ENCODE measurements at regions not wholly inside any gene's neighbourhood (a gene's known extent, or its start where the extent isn't known, plus 50 kb on each side); places are given as distances from the start of the nearest gene placed in this dataset.
"Not testable (repeated sequence)": the region's sequence is repeated elsewhere in the genome, so short reads cannot be mapped to it uniquely, and the experiment has no call there.

DNA sequence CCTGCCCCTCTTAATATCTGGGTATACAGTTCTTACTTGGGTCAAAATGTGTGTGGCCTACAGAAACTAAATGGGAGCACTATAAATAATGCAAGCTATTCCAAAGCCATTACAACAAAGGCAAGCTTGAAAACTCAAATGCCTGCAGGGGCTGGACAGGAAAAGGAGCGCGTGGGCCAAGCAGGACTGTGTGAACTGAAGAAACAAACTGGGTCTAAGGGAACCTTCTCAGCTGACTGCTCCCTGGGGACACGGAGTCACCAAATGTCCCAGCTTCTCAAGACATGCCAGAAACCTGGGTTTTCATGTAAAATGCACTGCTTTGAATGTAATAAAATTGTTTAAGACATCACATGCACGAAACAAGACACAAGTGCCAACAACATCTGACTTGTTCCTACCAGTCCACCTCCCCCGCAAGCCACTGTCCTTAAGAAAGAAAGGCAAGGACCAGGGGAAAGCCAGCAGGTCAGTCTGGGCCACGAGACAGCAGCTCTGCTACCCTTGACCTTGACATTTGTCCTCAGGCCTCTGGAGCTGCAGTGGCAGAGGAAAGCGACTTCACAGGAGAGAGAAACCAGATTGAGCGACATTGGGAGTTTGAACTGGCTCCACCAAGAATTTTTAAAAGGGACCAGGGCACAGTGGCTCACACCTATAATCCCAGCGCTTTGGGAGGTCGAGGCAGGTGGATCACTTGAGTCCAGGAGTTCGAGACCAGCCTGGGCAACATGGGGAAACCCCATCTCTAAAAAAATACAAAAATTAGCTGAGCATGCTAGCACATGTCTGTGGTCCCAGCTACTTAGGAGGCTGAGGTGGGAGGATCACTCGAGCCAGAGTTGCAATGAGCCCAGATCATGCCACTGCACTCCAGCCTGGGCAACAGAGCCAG lies 89.7 kb upstream of the SH3BP4 start:
- no peak for DNase-seq

DNA sequence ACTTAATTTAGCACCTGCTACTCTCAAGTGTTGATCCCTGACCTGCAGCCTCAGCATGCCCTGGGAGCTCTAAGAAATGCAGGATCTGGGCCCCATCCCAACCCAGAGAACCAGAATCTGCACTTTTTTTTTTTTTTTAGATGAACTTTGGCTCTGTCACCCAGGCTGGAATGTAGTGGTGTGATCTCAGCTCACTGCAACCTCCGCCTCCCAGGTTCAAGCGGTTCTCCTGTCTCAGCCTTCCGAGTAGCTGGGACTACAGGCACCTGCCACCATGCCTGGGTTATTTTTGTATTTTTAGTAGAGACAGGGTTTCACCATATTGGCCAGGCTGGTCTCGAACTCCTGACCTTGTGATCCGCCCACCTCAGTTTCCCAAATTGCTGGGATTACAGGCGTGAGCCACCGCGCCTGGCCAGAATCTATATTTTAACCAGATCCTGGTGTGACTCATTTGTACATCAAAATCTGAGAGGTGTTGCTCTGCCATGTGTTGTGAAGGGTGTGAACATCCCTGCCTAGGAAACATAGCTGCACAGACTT lies 92.4 kb upstream of the SH3BP4 start:
- not testable (repeated sequence) for DNase-seq

DNA sequence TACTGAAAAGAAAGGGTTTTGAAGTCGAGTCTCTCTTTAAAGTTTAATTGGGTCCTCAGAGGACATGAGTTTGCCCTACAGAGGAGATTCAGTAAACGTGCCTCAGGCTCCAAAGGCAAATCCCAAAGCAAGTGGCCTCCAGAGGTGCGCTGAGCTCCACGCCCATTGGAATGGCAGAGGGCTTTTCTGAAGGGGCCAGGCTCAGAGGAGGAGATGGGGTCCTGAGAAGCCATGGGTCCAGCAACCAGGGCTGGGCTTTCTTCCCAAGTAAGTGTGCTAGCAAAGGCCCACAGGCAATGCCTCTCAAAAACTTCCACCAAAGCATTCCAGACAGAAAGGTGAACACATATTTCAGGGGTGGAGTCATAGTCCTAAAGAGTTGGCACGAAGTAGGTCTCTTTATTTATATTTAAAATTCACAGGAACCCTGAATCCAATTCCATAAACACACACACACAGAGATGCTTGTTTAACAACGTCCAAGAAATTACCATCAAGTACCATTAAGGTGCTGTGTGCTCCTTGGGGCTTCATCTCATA lies 93.0 kb upstream of the SH3BP4 start:
- DNase-seq = no peak

DNA sequence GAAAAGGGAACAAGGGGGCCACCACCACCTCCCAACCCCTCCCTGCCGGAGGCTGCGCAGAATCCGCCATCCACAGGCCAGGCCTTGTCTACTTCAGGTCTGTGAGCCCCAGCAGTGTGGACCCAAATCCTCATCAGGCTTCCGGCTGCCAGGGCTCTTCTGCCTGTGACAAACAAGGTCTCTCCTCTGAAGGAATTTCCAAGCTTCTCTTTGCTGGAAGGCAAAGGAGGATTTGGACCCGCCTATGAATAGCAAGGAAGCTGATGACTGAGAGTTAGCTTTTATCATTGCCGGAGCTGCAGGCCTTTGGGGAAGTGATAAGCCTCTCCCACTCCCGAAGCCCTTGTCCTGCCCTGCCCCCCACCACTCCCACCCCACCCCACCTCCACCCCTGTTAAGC lies 93.7 kb upstream of the SH3BP4 start:
- no peak for DNase-seq

DNA sequence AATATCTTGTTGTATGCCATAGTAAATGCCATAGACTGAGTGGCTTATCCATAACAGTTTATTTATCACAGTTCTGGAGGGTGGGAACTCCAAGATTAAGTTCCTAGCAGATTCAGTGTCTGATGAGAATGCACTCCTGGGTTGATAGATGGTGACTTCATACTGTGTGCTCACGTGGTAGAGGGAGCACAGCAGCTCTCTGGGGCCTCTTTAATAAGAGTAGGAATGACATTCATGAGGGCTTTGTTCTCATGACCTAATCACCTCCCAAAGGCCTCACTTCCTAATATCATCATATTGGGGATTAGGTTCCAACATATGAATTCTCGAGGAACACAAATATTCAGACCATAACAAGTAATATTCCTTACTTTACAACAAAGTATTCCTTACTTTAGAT lies 98.1 kb upstream of the SH3BP4 start:
- no peak for DNase-seq

DNA sequence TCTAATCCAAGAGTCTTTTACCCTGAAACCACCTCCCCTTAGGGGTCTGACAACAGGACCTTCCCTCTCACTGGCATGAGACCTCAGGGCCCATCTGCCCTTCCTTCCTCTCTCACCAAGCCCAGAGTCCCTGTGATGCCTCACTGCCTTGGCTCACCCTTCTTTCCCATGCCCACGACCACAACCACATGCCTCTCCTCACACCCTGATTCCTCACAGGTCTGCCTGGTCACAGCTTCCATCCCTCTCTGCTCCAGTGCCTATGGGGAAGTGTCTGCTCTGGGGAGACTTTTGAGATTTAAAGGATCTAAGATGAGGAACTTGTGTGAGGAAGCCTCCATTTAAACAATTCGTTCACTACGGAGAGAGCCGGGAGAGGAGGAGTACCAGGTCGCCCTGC lies 98.9 kb upstream of the SH3BP4 start:
- no peak for DNase-seq

DNA sequence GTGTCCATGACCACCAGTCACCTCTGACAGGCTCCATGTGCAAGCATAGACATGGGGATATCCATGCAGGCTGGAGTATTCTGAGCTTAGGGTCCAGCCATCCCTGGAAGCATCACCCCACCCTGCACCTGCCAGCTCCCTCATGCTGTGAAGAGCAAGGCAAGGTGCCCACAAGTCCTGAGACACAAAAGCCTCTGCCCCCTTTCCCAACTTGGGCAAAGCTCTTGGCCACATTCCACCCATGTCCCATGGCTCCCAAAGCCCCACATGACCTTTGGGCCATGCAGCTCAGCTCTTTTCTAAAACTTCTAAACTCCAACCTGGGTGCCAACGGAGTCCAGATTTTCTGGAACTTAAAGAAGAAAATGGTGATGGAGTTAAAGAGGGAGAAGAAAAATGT lies 99.8 kb upstream of the SH3BP4 start:
- DNase-seq = no peak

DNA sequence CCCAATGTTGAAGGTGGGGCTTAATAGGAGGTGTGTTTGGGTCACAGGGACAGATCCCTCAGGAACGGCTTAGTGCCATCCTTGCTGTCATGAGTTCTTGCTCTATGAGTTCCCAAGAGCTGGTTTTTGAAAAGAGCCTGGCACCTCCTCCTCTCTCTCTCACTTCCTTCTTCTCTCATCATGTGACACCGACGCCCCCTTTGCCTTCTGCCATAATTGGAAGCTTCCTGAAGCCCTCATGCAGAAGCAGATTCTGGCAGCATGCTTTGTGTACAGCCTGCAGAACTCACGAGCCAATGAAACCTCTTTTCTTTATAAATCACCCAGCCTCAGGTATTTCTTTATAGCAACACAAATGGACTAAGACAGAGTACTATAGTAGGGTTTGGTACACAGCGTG lies 100.4 kb upstream of the SH3BP4 start:
- no peak for DNase-seq

DNA sequence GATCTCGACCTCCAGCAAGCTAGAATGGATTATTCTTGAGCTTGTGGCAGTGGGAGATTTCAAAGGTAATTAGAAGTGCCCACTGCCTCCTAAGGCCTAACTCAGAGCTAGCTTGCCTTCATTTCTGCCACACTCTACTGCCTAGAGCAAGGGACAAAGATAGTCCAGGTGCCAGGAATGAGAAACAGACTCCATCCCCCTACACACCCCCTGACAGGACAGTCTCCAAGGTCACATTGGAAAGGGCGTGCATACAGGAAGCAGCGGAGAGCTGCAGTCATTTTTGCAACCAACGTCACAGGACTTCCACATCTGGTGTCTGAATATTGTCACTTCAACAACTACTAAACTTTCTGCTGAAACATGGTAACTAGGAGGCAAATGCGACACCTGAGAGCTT lies 101.0 kb upstream of the SH3BP4 start:
- DNase-seq = no peak

DNA sequence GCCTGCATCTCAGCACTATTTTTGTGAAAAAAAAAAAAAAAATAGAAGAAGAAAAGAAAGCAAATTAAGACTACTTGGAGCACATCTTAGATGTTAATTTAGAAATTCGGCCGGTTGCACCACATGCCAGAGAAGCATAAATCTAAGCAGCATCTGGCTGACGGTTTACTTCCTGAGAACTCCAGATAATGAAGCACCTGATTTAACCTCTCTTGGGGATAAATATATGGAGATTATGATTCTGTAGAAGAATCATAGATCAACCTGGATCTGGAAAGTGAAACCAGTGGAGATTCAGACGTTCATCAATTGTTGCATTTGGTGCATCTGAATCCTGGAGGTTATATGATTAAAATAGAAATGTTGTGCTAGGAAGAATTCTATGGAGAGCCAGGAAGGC lies 102.1 kb upstream of the SH3BP4 start:
- DNase-seq = no peak

DNA sequence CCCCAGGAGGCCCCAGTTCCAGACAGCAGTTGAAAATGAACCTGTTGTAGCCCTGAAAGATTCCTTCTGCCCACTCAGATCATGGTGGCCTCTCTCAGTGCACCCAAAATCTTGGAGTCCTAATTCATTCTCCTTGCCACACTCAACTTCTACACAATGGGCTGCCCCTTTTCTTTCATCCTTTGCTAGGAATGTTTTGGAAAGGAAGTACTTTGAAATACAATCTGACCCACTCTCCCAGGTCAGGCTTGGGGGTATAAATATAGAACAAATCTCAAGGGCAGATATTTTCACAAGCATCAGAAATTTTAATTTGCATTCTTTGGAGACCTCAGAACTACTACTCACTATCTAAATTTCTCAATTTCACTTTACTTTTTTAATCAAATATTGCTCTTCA lies 103.2 kb upstream of the SH3BP4 start:
- DNase-seq = no peak

DNA sequence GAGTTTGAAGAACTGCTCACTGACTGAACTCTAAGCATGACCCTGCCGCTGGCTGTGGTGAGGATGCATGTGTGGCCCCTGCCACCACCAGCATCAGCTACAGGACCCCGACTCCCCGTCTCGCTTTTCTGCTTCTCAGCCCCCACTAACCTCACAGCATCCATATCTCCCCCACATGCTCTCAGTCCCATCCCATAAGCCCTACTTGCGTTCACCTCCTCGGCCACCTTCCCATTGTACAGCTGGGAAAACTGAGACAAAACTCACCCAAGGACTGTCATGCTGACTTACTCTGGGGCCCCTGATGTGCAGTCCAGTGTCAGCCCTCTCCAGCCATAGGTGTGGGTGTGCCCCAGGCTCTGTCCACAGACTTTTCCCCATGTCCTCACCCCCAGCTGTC lies 104.2 kb upstream of the SH3BP4 start:
- no peak for DNase-seq

DNA sequence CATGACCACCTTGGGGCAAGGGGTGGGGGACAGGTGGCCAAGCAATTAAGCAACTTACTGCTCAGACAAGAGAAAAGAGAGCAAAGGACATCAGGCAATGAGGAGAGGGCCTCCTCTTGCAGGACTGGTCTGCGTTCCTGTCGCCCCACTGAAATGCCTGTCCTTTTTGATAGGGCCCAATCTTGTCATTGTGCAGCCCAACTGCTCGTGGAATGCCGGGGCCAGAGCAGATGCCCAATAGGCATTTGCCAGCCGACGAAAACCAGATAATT lies 104.5 kb upstream of the SH3BP4 start:
- no peak for DNase-seq

DNA sequence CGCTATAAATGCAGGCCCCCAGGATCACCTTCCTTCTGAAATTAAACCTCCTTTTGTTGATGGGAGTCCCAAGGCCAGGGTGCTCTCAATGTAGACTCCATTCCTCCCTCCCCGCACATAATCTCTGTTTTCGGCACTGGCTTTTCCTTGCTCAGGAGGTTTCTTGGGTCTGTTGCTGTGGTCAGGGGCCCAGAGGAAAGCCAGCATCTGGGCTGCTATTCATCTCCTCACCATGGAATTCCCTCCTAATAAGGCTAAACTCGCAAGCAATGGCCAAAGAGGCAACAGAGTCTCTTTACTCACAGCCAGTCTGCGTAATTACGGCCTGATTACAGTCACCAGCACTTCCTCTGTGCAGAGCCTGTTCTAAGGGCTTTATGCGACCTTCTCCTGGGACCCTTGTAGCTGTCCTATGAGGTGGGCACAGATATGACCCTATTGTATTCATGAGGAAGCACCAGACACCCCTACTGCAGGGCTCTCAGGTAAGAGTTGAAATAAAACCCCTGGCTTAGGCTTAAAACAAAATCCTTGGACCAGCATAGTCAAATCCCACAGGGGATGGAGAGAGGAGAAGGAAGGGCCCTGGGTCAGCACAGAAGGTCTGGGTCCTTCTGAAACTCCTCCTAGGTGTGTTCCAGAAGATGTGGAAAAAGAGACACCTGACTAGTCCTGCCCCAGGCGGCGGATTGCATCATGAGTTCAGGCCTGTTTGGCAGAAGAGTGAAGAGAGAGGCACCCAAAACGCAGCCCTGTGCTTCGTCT lies 105.0 kb upstream of the SH3BP4 start:
- no peak for DNase-seq

DNA sequence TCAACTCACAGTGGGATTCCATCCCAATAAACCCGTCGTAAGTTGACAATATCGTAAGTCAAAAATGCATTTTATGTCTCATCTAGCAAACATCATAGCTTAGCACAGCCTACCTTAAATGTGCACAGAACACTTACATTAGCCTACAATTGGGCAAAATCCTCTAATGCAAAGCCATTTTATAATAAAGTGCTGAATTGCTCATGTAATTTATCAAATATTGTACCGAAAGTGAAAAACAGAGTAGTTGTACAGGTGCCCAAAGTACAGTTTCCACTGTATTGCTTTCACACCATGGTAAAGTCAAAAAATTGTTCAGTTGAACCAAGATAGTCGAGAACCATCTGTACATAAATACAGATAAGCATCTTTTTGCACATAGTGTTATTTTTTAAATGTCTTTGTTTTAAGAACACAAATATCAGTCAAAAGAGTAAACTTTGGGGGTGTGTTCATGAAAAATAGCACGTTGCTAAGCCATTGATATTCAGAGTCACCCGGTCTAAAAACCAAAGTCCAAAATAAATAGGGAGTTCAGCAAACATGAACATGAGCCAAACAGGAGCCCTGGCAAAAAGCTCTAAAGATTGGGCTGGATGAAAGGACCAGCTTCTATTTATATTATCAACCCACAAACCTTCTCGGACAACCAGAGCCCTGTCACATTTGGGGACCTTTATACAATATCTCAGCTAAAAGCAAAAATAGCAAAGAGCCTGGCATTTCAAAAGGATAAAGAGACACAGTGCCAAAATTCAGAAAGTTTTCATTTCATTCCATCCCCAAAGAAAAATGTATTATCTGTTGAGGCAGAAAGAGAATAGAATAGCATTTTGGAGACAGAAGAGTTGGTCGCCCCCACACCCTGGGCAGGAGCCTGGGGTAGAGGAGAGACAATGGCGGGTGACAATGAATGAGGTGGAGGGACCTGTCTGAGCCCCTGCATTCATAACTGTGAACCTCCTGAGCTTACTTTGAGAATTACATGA lies 105.9 kb upstream of the SH3BP4 start:
- DNase-seq = no peak

DNA sequence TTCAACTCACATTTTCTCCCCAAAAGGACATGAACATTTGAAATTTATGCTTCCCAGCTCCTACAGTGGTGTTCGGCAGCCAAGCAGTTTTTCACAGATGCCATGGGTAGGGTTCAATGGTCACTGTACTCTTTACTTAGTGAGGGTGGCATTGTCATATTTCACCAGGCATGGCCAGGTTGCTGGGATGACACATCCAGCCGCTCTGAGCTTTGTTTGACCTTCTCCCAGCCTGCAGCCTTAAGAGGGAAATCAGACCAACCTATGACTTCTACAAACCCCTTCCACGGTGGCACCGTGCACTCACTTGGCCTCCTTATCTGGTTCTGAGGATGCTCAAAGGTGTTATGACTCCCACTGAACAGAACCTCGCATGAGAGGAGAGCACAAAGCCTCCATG lies 108.4 kb upstream of the SH3BP4 start:
- no peak for DNase-seq

DNA sequence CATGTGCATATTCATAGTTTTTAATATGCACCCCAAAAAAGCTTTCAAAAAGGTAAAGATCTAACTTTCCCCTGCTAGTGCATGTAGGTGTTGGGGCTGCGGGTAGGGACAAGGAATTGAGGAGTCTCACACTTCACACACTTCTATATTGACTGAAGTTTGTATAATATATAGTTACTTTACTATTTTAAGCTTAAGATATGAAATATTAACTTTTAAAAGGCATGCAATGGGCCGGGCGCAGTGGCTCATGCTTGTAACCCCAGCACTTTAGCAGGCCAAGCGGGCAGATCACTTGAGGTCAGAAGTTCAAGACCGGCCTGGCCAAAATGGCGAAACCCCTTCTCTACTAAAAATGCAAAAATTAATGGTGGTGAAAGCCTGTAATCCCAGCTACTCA lies 109.1 kb upstream of the SH3BP4 start:
- no peak for DNase-seq

DNA sequence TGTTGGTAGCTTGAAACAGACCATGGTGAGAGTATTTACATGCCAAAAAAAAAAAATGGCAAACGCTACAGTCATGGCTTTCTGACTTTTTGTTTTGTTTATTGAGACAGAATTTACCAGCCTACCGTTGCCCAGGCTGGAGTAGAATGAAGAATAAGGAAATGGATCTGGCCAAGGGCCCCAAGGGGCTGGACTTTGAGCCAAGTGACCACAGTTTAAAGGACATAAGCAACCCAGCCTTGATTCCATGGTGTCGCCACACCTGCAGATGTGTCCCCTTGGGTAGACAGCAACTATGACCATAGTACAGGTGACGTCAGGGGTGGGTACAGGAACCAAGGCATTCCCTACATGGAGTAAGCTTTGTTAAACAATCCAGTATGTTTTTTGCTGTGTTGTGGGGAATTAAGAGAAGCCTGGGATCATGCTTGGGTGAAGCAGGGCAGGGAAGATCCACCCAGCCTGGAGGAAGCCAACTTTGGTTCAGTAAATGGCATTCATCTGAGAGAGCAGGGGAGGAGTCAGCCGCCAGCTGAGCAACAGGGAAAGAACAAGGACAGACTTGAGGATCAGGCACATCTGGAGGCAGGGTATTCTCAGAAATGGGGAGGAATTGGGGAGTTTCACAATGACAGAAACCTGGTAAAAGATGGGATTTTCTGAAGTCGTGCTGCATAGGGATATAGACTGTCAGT lies 110.3 kb upstream of the SH3BP4 start:
- no peak for DNase-seq

DNA sequence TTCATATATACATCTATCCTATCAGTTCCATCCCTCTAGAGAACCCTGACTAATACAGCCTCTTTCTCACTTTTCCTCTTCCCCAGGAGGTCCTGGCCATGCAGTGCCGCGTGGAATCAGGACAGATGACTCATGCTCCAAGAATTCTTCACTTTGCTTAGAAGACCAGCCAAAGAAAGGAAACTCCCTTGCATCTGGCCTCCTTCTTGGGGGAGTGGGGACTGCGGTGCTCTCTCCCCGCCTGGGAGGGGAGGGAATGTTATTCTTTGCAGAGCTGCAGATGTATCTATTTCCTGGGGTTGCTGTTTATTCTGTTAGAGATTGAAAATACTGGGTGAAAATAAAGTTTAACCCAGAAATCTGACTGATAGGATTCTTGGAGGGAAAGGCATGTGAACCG lies 111.5 kb upstream of the SH3BP4 start:
- no peak for DNase-seq

DNA sequence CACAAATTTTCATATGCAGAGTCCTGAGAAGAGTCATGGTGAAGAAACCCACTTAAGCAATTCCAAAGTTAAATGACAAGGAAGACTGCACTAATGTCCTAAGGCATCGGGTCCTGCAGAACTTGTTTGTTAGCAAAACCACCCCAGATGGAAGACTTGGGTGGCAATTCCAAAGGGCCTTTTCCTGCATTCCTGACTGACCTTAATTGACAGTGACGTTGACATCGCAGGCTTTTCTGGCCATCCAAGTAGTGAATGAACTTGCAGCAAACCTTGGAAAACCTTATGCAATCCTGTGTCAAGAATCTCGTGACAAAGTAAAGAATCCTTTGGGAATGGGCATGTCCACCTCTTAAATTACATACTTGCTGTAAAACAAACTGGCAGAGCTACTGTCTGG lies 112.5 kb upstream of the SH3BP4 start:
- DNase-seq = no peak

DNA sequence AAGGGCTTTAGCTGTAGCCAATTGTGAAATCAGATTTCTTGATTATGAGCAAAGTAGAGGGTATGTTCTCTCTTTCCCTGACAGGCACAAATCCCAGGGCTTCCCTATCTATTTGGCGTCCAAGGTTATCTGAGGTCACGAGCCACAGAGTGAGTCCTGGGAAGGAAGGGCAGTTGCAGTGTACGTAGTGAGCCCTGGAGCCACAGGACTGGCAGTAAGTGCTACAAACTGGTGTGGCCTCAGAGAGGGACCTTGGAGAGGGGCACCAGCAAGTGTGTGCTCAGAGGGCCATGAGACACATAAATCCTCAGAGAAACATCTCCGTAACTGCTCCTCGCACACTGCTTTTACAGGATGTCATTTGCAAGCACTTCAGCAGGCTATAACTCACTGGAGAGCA lies 115.5 kb upstream of the SH3BP4 start:
- no peak for DNase-seq

DNA sequence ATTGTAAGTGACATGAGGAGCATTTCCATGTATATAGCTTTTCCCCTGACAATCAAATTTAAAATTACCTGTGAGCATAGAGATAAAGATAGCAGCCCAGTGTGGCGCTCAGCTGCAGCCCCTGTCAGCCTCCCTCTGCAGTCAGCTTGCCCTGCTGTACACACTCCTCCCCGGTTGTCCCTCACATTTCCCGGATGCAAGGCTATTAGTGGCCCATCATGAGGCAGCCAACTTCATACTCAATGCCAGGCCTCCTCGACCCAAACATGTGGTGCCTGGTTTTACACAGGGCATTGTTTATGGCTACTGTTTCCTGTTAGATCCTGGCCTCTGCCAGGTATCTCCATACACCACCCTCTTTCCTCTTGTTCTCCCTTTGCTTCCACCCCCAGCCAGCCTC lies 116.1 kb upstream of the SH3BP4 start:
- no peak for DNase-seq

Measured in NCI-H2171 (cell line).